HCT116 (cell line): ENCODE measurements at regions not wholly inside any gene's neighbourhood (a gene's known extent, or its start where the extent isn't known, plus 50 kb on each side); places are given as distances from the start of the nearest gene placed in this dataset.

ENCODE experiments used
- ATAC-seq: fragments of 200-7000 bp; cut with Tn5 transposase; 2 replicates; pipeline ENCODE4 v1.9.1; 2020; ENCODE audit warnings: mild to moderate bottlenecking, moderate library complexity
- BruUV-seq: library from RNA; stranded (reverse); fragments of 400-500 nt; replicated peaks from 2 replicates; lab custom pipeline; 2021; lab: Mats Ljungman, UMichigan
- CTCF ChIA-PET: fragments of 300-600 bp; sonication (Branson Sonifier 250); formaldehyde crosslinking; loops from one replicate; lab custom pipeline; 2021; ENCODE audit warnings: antibody characterized with exemption; lab: Charles Lee
- POLR2A ChIA-PET: fragments of 300-600, 350-600 bp; sonication (Branson Sonifier 250); formaldehyde crosslinking; loops from one replicate; lab custom pipeline; 2021; ENCODE audit warnings: antibody characterized with exemption; lab: Charles Lee
- RAD21 ChIA-PET, 2 experiments: fragments of 300-600 bp; sonication (Branson Sonifier 250); formaldehyde crosslinking; loops; one replicate each; lab custom pipeline; 2023; ENCODE audit warnings: low total read pairs in 2 of 2; ENCODE audit not compliant: uncharacterized antibody in 2 of 2, unreplicated experiment in 2 of 2, low non-redundant PET in 1 of 2; lab: Charles Lee
- DNase-seq: peaks from one replicate; pipeline ENCODE4 v3.0.0-alpha.2; 2010; ENCODE audit warnings: low read depth, low spot score
- H2AFZ ChIP-seq: fragments of 200-600 bp; shearing (Covaris generic), sonication (generic); 2 replicates; pipeline ENCODE4 v1.6.1; 2017; ENCODE audit warnings: low read depth, mixed run types, mixed read lengths, antibody characterized with exemption, low read length; ENCODE audit not compliant: poor library complexity, severe bottlenecking
- H3K27ac ChIP-seq: 2 replicates; pipeline ENCODE4 v1.5.1; 2012; ENCODE audit warnings: low read depth, low read length
- H3K27me3 ChIP-seq: fragments of 200-600 bp; sonication (generic); 2 replicates; pipeline ENCODE4 v1.6.1; 2016; ENCODE audit warnings: mixed run types, low read length, mixed read lengths; ENCODE audit not compliant: insufficient read depth
- H3K36me3 ChIP-seq, 2 experiments: fragments of 200-500 bp in 1 of 2; fragments of 200-600 bp in 1 of 2; sonication (Bioruptor generic) in 1 of 2; sonication (generic) in 1 of 2; 2 replicates each; pipeline versions ENCODE4 v1.5.1 to v1.6.1; 2014 to 2016; ENCODE audit warnings: low read length in 2 of 2, inconsistent platforms in 1 of 2, mixed read lengths in 1 of 2, mixed run types in 1 of 2; ENCODE audit not compliant: insufficient read depth in 2 of 2, control insufficient read depth in 1 of 2
- H3K4me1 ChIP-seq, 2 experiments: fragments of 200-600 bp in 1 of 2; sonication (generic) in 1 of 2; 2 replicates each; pipeline versions ENCODE4 v1.5.1 to v1.6.1; 2012 to 2017; ENCODE audit warnings: low read length in 2 of 2, inconsistent platforms in 1 of 2, mild to moderate bottlenecking in 1 of 2, mixed read lengths in 1 of 2, mixed run types in 1 of 2, moderate library complexity in 1 of 2; ENCODE audit not compliant: insufficient read depth in 2 of 2, control insufficient read depth in 1 of 2
- H3K4me2 ChIP-seq: fragments of 200-600 bp; sonication (generic); 2 replicates; pipeline ENCODE4 v1.6.1; 2017; ENCODE audit warnings: mixed run types, low read length, mixed read lengths
- H3K4me3 ChIP-seq, 2 experiments: fragments of 200-600 bp in 1 of 2; sonication (generic) in 1 of 2; replicated peaks in 1 of 2; 2 replicates each; pipeline ENCODE4 v1.5.1; 2011 to 2016; ENCODE audit warnings: low read length in 2 of 2, control low read depth in 1 of 2, low read depth in 1 of 2, mild to moderate bottlenecking in 1 of 2, mixed read lengths in 1 of 2, mixed run types in 1 of 2
- H3K79me2 ChIP-seq: fragments of 200-600 bp; sonication (generic); 2 replicates; pipeline ENCODE4 v1.6.1; 2017; ENCODE audit warnings: mild to moderate bottlenecking, mixed run types, low read length, moderate library complexity, mixed read lengths; ENCODE audit not compliant: insufficient read depth
- H3K9ac ChIP-seq: fragments of 200-600 bp; sonication (generic); 2 replicates; pipeline ENCODE4 v1.6.1; 2016; ENCODE audit warnings: low read length, mixed read lengths
- H3K9me2 ChIP-seq: fragments of 200-600 bp; sonication (generic), shearing (Covaris generic); 2 replicates; pipeline ENCODE4 v1.6.1; 2017; ENCODE audit warnings: mixed run types, mild to moderate bottlenecking, moderate library complexity; ENCODE audit not compliant: insufficient read depth
- H3K9me3 ChIP-seq, 2 experiments: fragments of 200-500 bp in 1 of 2; fragments of 200-600 bp in 1 of 2; sonication (Bioruptor generic) in 1 of 2; sonication (generic) in 1 of 2; 2 replicates each; pipeline ENCODE4 v1.6.1; 2014 to 2017; ENCODE audit warnings: low read length in 2 of 2, mixed read lengths in 2 of 2, inconsistent platforms in 1 of 2, low read depth in 1 of 2, mild to moderate bottlenecking in 1 of 2, mixed run types in 1 of 2, moderate library complexity in 1 of 2; ENCODE audit not compliant: control insufficient read depth in 1 of 2, insufficient read depth in 1 of 2
- H4K20me1 ChIP-seq: fragments of 200-600 bp; sonication (generic), shearing (Covaris generic); 2 replicates; pipeline ENCODE4 v1.6.1; 2017; ENCODE audit warnings: mixed run types, mild to moderate bottlenecking, moderate library complexity; ENCODE audit not compliant: insufficient read depth
- CEBPB ChIP-seq: IDR thresholded peaks from 2 replicates; pipeline ENCODE4 v1.6.1; 2012; ENCODE audit warnings: low read depth
- EZH2phosphoT487 ChIP-seq: fragments of 200-600 bp; IDR thresholded peaks from 2 replicates; pipeline ENCODE4 v1.6.1; 2018; ENCODE audit warnings: antibody characterized with exemption, borderline replicate concordance
- FOSL1 ChIP-seq: IDR thresholded peaks from 2 replicates; pipeline ENCODE4 v1.6.1; 2012; ENCODE audit warnings: low read depth
- RAD21 ChIP-seq: IDR thresholded peaks from 2 replicates; pipeline ENCODE4 v1.6.1; 2012; ENCODE audit warnings: low read depth, mild to moderate bottlenecking
- SP1 ChIP-seq: IDR thresholded peaks from 2 replicates; pipeline ENCODE4 v1.6.1; 2012; ENCODE audit warnings: low read depth
- SRF ChIP-seq: IDR thresholded peaks from 2 replicates; pipeline ENCODE4 v1.6.1; 2012; ENCODE audit warnings: low read depth
- TCF7L2 ChIP-seq: IDR thresholded peaks from 2 replicates; pipeline ENCODE4 v1.7.0; 2011; ENCODE audit warnings: borderline replicate concordance, inconsistent platforms; ENCODE audit not compliant: insufficient read depth, insufficient read length; ENCODE audit errors: extremely low read depth
- YY1 ChIP-seq: IDR thresholded peaks from 2 replicates; pipeline ENCODE4 v1.6.1; 2011; ENCODE audit warnings: low read length, low read depth, moderate library complexity, mild to moderate bottlenecking; ENCODE audit not compliant: insufficient replicate concordance; ENCODE audit errors: extremely low read depth
- ZNF274 ChIP-seq: fragments of 200-500 bp; sonication (Bioruptor generic); IDR thresholded peaks from 2 replicates; pipeline ENCODE4 v1.6.1; 2014; ENCODE audit warnings: mild to moderate bottlenecking, low read depth, low read length, inconsistent platforms
- intact Hi-C: fragments of 100-400 bp; cut with micrococcal nuclease; formaldehyde crosslinking; loops from 2 replicates; pipeline ENCODE4 v1.10.0; 2022
- TF ChIP-seq, protein P1 (sequence below): IDR thresholded peaks from 2 replicates; pipeline ENCODE4 v1.6.1; 2012
- TF ChIP-seq, protein P2 (sequence below): IDR thresholded peaks from 2 replicates; pipeline ENCODE4 v1.6.1; 2012; ENCODE audit warnings: low read depth

DNA sequence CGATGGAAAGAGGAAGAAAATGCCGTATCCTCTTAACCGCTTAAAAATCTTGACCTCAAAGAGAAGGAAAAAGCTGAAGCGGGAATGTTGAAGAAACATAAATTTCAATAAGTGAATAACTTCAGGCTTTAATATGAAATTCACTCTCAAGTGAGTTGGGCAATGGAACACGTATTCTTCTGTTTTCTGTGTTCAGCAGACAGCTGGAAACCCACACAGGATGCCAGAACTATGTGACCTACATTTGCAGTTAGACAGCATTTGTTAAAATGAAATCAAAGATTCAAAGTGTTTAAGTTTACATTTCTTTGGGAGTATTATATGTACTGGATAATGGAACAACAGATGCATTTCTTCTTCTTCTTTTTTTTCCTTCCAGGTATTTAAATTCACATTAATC lies 80.5 kb upstream of the SPATS2L start:
- H3K79me2 ChIP-seq, result no peaks in the 10 kb centered on the region
- ChIA-PET CTCF (no interaction called here), RAD21 (no interaction called here), POLR2A (no interaction called here)
- no peaks in the 10 kb centered on the region for H3K9me2 ChIP-seq
- no peak overlapping the region for H2AFZ ChIP-seq
- intact Hi-C loops, result no loop called here
- TF ChIP-seq YY1 (no peak), SRF (no peak), FOSL1 (no peak), TCF7L2 (no peak), ZNF274 (no peak), EZH2phosphoT487 (no peak), SP1 (no peak), CEBPB (no peak), RAD21 (no peak)
- TF ChIP-seq, protein P1, sequence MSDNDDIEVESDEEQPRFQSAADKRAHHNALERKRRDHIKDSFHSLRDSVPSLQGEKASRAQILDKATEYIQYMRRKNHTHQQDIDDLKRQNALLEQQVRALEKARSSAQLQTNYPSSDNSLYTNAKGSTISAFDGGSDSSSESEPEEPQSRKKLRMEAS, result no peak
- TF ChIP-seq, protein P2, sequence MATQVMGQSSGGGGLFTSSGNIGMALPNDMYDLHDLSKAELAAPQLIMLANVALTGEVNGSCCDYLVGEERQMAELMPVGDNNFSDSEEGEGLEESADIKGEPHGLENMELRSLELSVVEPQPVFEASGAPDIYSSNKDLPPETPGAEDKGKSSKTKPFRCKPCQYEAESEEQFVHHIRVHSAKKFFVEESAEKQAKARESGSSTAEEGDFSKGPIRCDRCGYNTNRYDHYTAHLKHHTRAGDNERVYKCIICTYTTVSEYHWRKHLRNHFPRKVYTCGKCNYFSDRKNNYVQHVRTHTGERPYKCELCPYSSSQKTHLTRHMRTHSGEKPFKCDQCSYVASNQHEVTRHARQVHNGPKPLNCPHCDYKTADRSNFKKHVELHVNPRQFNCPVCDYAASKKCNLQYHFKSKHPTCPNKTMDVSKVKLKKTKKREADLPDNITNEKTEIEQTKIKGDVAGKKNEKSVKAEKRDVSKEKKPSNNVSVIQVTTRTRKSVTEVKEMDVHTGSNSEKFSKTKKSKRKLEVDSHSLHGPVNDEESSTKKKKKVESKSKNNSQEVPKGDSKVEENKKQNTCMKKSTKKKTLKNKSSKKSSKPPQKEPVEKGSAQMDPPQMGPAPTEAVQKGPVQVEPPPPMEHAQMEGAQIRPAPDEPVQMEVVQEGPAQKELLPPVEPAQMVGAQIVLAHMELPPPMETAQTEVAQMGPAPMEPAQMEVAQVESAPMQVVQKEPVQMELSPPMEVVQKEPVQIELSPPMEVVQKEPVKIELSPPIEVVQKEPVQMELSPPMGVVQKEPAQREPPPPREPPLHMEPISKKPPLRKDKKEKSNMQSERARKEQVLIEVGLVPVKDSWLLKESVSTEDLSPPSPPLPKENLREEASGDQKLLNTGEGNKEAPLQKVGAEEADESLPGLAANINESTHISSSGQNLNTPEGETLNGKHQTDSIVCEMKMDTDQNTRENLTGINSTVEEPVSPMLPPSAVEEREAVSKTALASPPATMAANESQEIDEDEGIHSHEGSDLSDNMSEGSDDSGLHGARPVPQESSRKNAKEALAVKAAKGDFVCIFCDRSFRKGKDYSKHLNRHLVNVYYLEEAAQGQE, result no peak
- no peak overlapping the region for H3K27ac ChIP-seq
- no peaks in the 10 kb centered on the region for H3K27me3 ChIP-seq
- no peaks in the 10 kb centered on the region for H3K36me3 ChIP-seq
- H3K9me3 ChIP-seq, result no peaks in the 10 kb centered on the region
- no peak overlapping the region for H3K4me3 ChIP-seq
- DNase-seq, result no peak
- no peak overlapping the region for H3K4me2 ChIP-seq
- BruUV-seq, result no TSS peak
- no peaks in the 10 kb centered on the region for H4K20me1 ChIP-seq
- H3K4me1 ChIP-seq, result no peaks in the 10 kb centered on the region
- no peak for ATAC-seq
- H3K9ac ChIP-seq, result no peak overlapping the region
